NCI-H1694 (cell line): ENCODE measurements at regions not wholly inside any gene's neighbourhood (a gene's known extent, or its start where the extent isn't known, plus 50 kb on each side); places are given as distances from the start of the nearest gene placed in this dataset.

Experiments used
- DNase-seq: peaks from one replicate; lab custom pipeline; 2025; lab: John Stamatoyannopoulos, UW

- no peak for DNase-seq
Observed at GRCh38 chr2:240298117-240298790, 137.2 kb upstream of the GPC1 start.

- no peak for DNase-seq
Observed at GRCh38 chr2:240298803-240299709, 136.4 kb upstream of the GPC1 start.

GRCh38 chr2:240299710-240300068 lies 135.8 kb upstream of the GPC1 start:
- no peak for DNase-seq

GRCh38 chr2:240300261-240300821 lies 135.1 kb upstream of the GPC1 start:
- no peak for DNase-seq

- DNase-seq: no peak
Observed at GRCh38 chr2:240300840-240301239, 134.6 kb upstream of the GPC1 start.

- DNase-seq: no peak
Observed at GRCh38 chr2:240301256-240301795, 134.1 kb upstream of the GPC1 start.

- no peak for DNase-seq
Observed at GRCh38 chr2:240302041-240302440, 133.4 kb upstream of the GPC1 start.

GRCh38 chr2:240302933-240303595 lies 132.4 kb upstream of the GPC1 start:
- no peak for DNase-seq

GRCh38 chr2:240303896-240304745 lies 131.3 kb upstream of the GPC1 start:
- DNase-seq: no peak

GRCh38 chr2:240304746-240305161 lies 130.7 kb upstream of the GPC1 start:
- no peak for DNase-seq

GRCh38 chr2:240305369-240305962 lies 130.0 kb upstream of the GPC1 start:
- no peak for DNase-seq

GRCh38 chr2:240306185-240306584 lies 129.3 kb upstream of the GPC1 start:
- DNase-seq: no peak

GRCh38 chr2:240308111-240308651 lies 127.3 kb upstream of the GPC1 start:
- no peak for DNase-seq

GRCh38 chr2:240309214-240309613 lies 126.2 kb upstream of the GPC1 start:
- DNase-seq: no peak

- no peak for DNase-seq
Observed at GRCh38 chr2:240310201-240310600, 125.3 kb upstream of the GPC1 start.

- no peak for DNase-seq
Observed at GRCh38 chr2:240310645-240311044, 124.8 kb upstream of the GPC1 start.

GRCh38 chr2:240311821-240312220 lies 123.6 kb upstream of the GPC1 start:
- no peak for DNase-seq

GRCh38 chr2:240319221-240319854 lies 116.1 kb upstream of the GPC1 start:
- no peak for DNase-seq

- no peak for DNase-seq
Observed at GRCh38 chr2:240319855-240320203, 115.6 kb upstream of the GPC1 start.
